ENCODE measurements at regions not wholly inside any gene's neighbourhood (a gene's known extent, or its start where the extent isn't known, plus 50 kb on each side); places are given as distances from the start of the nearest gene placed in this dataset.

DNA sequence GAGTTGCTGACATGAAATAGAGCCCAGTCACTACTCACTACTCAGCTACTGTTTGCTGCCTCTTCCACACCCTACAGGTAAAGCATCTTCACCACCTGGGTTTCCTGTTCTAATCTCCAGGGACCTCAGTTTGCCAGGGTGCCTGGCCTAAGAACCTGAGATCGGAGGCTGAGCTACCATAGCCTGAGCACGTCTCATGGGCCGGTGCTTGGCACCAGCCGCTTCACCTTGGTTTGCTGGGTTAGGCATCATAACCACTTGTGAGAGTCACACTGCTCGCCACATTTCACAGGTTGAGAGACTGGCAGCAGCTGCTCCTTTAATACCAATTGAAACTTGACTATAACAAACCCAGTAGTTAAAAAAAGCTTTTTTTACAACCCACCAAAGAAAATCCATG, 75.1 kb downstream of the EMX2 start:
- H3K4me1 ChIP-seq, result no peaks in the 10 kb centered on the region
- no peaks in the 10 kb centered on the region for H3K9me3 ChIP-seq
- WGBS, 2 donors, result 92 to 94% methylated on average over 5 of the region's 5 CpGs
- H3K27ac ChIP-seq, result no peak overlapping the region
- H3K36me3 ChIP-seq (ENCODE audit: low read depth, missing control alignments), result no peaks in the 10 kb centered on the region
- DNase-seq, result no peak
- TF ChIP-seq, protein P1, sequence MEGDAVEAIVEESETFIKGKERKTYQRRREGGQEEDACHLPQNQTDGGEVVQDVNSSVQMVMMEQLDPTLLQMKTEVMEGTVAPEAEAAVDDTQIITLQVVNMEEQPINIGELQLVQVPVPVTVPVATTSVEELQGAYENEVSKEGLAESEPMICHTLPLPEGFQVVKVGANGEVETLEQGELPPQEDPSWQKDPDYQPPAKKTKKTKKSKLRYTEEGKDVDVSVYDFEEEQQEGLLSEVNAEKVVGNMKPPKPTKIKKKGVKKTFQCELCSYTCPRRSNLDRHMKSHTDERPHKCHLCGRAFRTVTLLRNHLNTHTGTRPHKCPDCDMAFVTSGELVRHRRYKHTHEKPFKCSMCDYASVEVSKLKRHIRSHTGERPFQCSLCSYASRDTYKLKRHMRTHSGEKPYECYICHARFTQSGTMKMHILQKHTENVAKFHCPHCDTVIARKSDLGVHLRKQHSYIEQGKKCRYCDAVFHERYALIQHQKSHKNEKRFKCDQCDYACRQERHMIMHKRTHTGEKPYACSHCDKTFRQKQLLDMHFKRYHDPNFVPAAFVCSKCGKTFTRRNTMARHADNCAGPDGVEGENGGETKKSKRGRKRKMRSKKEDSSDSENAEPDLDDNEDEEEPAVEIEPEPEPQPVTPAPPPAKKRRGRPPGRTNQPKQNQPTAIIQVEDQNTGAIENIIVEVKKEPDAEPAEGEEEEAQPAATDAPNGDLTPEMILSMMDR (IDR thresholded peaks at IDR 0.05), result no peak
- TF ChIP-seq POLR2A (IDR thresholded peaks at IDR 0.05), result no peak
- H3K4me3 ChIP-seq, result no peak overlapping the region
- intact Hi-C loops (cut with DNase I; ENCODE audit: low total_unique reads), result no loop called here
- no peaks in the 10 kb centered on the region for H3K27me3 ChIP-seq

DNA sequence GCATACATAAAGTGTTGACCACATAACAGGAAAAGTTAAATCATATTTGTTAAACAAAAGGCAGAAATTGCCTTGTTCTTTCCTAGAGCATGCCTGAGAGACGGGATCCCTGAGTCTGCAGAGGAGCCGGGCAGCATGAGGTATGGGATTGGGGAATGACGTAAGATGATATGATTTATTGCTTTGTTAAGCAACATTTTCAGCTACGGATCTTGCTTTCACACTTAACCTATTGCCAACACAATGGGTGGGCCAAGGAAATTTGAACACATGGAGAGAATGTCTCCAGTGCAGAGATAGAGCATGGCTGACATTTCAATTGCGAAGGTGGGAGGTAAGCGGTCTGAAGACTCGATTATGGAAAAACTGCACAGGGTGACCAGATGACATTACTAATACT, 76.7 kb downstream of the EMX2 start:
- Histone ChIP-seq H3K36me3 (ENCODE audit: low read depth, missing control alignments) (no peaks in the 10 kb centered on the region), H3K27me3 (no peaks in the 10 kb centered on the region), H3K4me1 (no peaks in the 10 kb centered on the region), H3K27ac (no peak overlapping the region), H3K9me3 (no peaks in the 10 kb centered on the region), H3K4me3 (no peak overlapping the region)
- intact Hi-C loops (cut with DNase I; ENCODE audit: low total_unique reads), result no loop called here
- 70 to 74% methylated on average over 7 of the region's 7 CpGs for WGBS, 2 donors
- TF ChIP-seq POLR2A (IDR thresholded peaks at IDR 0.05), result no peak
- TF ChIP-seq, protein P1 (IDR thresholded peaks at IDR 0.05), result no peak
- no peak for DNase-seq

DNA sequence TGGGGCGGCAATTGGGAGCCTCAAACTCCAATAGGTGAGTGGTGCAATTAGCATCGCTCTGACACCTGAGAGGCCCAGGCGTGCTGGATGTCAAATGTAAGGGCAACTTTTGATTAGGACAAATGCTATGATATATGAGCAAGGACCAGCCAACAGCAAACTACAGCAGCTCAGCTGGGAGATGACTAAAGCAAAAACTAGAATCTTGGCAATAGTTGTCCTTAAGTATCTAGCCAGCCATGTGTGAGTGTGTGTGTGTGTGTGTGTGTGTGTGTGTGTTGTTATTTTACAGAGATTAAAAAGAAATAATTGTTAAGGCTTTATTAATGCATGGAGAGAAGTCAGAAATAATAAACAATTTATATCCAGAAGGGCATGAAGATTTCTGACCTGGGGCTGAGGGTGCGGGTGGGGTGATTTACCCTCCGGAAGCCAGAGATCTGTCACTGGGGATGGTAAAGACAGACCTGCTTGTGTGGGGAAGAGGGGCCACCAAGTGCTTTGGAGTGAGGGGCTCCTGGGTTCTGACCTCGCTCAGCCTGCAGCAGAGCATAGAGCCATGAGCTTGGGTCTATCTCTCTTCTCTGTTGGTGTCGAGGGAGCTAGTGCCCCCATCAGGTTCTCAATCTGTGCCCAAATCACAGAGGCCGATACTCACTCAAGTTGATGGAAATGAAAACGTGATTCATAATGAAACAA, 77.3 kb downstream of the EMX2 start:
- 85 to 95% methylated on average over 9 of the region's 9 CpGs for WGBS, 2 donors
- intact Hi-C loops (cut with DNase I; ENCODE audit: low total_unique reads), result no loop called here
- no peak for TF ChIP-seq POLR2A (IDR thresholded peaks at IDR 0.05)
- TF ChIP-seq, protein P1 (IDR thresholded peaks at IDR 0.05), result no peak

DNA sequence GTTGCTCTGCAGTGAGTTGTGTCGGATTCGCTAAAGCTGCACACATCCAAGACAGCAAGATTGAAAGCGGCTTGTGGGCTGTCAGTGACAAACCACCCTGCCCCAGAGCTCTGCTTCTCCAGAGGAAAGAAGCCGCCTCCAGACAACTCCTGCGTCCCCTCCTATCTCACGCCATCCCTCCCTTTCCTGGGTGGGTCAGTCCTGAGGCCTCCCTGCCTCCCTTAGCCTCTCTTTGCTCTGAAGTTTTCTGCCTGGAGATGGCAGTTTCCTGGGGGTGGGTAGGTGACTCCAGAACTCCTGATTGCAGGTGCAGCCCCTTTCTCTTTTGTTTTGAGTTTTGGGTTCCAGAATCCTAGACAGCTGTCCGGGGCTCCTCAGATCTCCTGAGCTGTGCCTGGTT, 78.7 kb downstream of the EMX2 start:
- no peaks in the 10 kb centered on the region for H3K27me3 ChIP-seq
- H3K27ac ChIP-seq, result no peak overlapping the region
- DNase-seq, result no peak
- no peaks in the 10 kb centered on the region for H3K36me3 ChIP-seq (ENCODE audit: low read depth, missing control alignments)
- TF ChIP-seq, protein P1 (IDR thresholded peaks at IDR 0.05), result no peak
- TF ChIP-seq POLR2A (IDR thresholded peaks at IDR 0.05), result no peak
- no peaks in the 10 kb centered on the region for H3K4me1 ChIP-seq
- H3K9me3 ChIP-seq, result no peaks in the 10 kb centered on the region
- intact Hi-C loops (cut with DNase I; ENCODE audit: low total_unique reads), result no loop called here
- 77 to 91% methylated on average over 7 of the region's 7 CpGs for WGBS, 2 donors
- no peak overlapping the region for H3K4me3 ChIP-seq

More for the DNA sequence above, 77.3 kb downstream of the EMX2 start:
- no peak for DNase-seq
- Histone ChIP-seq H3K4me3 (no peak overlapping the region), H3K27me3 (no peaks in the 10 kb centered on the region), H3K27ac (no peak overlapping the region), H3K36me3 (ENCODE audit: low read depth, missing control alignments) (no peaks in the 10 kb centered on the region), H3K4me1 (no peaks in the 10 kb centered on the region), H3K9me3 (no peaks in the 10 kb centered on the region)

DNA sequence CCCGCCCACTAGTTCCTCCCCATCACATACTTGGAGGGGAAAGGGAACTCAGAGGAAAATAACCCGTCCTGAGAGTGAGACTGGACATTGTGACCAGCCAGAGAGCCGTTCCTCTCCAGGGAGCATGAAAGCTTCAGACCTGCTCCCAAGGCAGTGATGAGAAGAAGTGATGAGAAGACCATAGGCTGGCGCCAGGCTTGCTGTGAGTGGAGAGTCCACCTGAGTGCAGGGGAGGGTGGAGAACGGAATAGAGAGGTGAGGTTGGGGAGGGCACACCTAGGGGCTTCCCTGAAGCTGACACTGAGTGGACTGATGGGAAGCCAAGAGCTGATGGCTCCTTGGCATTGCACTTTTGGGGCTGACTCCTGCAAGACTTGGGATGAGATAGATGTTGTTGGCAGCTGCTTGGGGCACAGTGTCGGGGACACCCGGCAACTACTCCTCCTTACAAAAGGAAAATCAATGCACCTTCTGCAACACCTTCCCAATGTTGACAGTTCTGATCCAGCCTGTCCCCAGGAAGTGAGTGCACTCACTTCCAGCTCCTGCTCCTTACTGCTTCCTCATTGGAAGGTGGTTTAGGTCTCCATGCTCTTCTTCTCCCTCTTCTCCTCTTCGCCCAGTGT, 79.4 kb downstream of the EMX2 start:
- Histone ChIP-seq H3K9me3 (no peaks in the 10 kb centered on the region), H3K4me3 (no peak overlapping the region), H3K36me3 (ENCODE audit: low read depth, missing control alignments) (no peaks in the 10 kb centered on the region), H3K4me1 (no peaks in the 10 kb centered on the region), H3K27ac (no peak overlapping the region), H3K27me3 (no peaks in the 10 kb centered on the region)
- WGBS, 2 donors, result 83 to 93% methylated on average over 7 to 8 of the region's 8 CpGs
- no peak for TF ChIP-seq POLR2A (IDR thresholded peaks at IDR 0.05)
- TF ChIP-seq, protein P1 (IDR thresholded peaks at IDR 0.05), result no peak
- intact Hi-C loops (cut with DNase I; ENCODE audit: low total_unique reads), result no loop called here
- DNase-seq, result no peak

Measured in testis (tissue), 2 donors.